ENCODE measurements at regions not wholly inside any gene's neighbourhood (a gene's known extent, or its start where the extent isn't known, plus 50 kb on each side); places are given as distances from the start of the nearest gene placed in this dataset.

- Mint-ChIP-seq H3K4me1 (no peaks in the 10 kb centered on the region), H3K4me3 (no peak overlapping the region), H3K27me3 (ENCODE audit: low read depth) (peaks cover under 1% of the 10 kb centered on the region), H3K27ac (no peak overlapping the region), H3K36me3 (ENCODE audit: low read depth) (no peaks in the 10 kb centered on the region), H3K9me3 (no peaks in the 10 kb centered on the region)
- TF ChIP-seq, protein P1, sequence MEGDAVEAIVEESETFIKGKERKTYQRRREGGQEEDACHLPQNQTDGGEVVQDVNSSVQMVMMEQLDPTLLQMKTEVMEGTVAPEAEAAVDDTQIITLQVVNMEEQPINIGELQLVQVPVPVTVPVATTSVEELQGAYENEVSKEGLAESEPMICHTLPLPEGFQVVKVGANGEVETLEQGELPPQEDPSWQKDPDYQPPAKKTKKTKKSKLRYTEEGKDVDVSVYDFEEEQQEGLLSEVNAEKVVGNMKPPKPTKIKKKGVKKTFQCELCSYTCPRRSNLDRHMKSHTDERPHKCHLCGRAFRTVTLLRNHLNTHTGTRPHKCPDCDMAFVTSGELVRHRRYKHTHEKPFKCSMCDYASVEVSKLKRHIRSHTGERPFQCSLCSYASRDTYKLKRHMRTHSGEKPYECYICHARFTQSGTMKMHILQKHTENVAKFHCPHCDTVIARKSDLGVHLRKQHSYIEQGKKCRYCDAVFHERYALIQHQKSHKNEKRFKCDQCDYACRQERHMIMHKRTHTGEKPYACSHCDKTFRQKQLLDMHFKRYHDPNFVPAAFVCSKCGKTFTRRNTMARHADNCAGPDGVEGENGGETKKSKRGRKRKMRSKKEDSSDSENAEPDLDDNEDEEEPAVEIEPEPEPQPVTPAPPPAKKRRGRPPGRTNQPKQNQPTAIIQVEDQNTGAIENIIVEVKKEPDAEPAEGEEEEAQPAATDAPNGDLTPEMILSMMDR (IDR thresholded peaks at IDR 0.05; ENCODE audit: unreplicated experiment in 3 of 3) = no peak
Measured at GRCh38 chr16:16956376-16956775, 514.4 kb downstream of the XYLT1 start.

GRCh38 chr16:16960785-16961184, 510.0 kb downstream of the XYLT1 start:
- Mint-ChIP-seq H3K4me3 (no peak overlapping the region), H3K36me3 (ENCODE audit: low read depth) (no peaks in the 10 kb centered on the region), H3K4me1 (no peaks in the 10 kb centered on the region), H3K27me3 (ENCODE audit: low read depth) (peaks cover 12% of the 10 kb centered on the region), H3K27ac (no peak overlapping the region), H3K9me3 (no peaks in the 10 kb centered on the region)
- TF ChIP-seq, protein P1 (IDR thresholded peaks at IDR 0.05; ENCODE audit: unreplicated experiment in 3 of 3) = no peak

- Mint-ChIP-seq H3K36me3 (ENCODE audit: low read depth) (no peaks in the 10 kb centered on the region), H3K27me3 (ENCODE audit: low read depth) (peaks cover 11% of the 10 kb centered on the region), H3K4me3 (no peak overlapping the region), H3K27ac (no peak overlapping the region), H3K4me1 (no peaks in the 10 kb centered on the region), H3K9me3 (peaks cover 5% of the 10 kb centered on the region)
- TF ChIP-seq, protein P1 (IDR thresholded peaks at IDR 0.05; ENCODE audit: unreplicated experiment in 3 of 3) = no peak
Measured at GRCh38 chr16:16966439-16966838, 504.3 kb downstream of the XYLT1 start.

DNA sequence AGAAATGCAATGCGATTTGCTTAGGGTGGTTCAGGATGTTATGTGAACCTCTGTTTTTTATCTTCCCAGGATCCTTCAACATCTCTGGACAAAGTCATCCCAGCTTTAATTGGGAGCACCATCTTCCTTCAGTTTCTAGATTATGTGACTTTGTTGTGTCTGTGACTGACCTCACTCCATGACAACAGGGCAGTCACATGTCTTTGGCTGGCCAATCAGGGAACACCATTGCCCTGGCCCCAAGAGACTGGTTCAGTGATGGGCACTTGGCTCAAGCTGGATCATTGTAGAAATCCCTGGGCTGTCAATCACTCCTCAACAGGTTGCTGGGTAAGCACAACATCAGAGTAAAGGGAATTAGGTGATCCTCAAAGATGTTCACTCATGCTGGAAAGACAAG, 499.7 kb downstream of the XYLT1 start:
- TF ChIP-seq, protein P1 (IDR thresholded peaks at IDR 0.05; ENCODE audit: unreplicated experiment in 3 of 3) = no peak
- H3K27ac Mint-ChIP-seq = no peak overlapping the region
- H3K27me3 Mint-ChIP-seq (ENCODE audit: low read depth) = peaks cover 7% of the 10 kb centered on the region
- H3K4me3 Mint-ChIP-seq = no peak overlapping the region
- H3K36me3 Mint-ChIP-seq (ENCODE audit: low read depth) = no peaks in the 10 kb centered on the region
- H3K4me1 Mint-ChIP-seq = no peaks in the 10 kb centered on the region
- peaks cover 5% of the 10 kb centered on the region for H3K9me3 Mint-ChIP-seq

- Mint-ChIP-seq H3K4me3 (no peak overlapping the region), H3K27ac (no peak overlapping the region), H3K9me3 (peaks cover 5% of the 10 kb centered on the region), H3K27me3 (ENCODE audit: low read depth) (peaks cover 11% of the 10 kb centered on the region), H3K36me3 (ENCODE audit: low read depth) (no peaks in the 10 kb centered on the region), H3K4me1 (no peaks in the 10 kb centered on the region)
- TF ChIP-seq, protein P1 (IDR thresholded peaks at IDR 0.05; ENCODE audit: unreplicated experiment in 3 of 3) = no peak
Measured at GRCh38 chr16:16972831-16973230, 497.9 kb downstream of the XYLT1 start.

GRCh38 chr16:16973707-16974591, 496.8 kb downstream of the XYLT1 start:
- H3K27ac Mint-ChIP-seq = no peak overlapping the region
- H3K9me3 Mint-ChIP-seq = peaks cover 5% of the 10 kb centered on the region
- no peaks in the 10 kb centered on the region for H3K4me1 Mint-ChIP-seq
- TF ChIP-seq, protein P1 (IDR thresholded peaks at IDR 0.05; ENCODE audit: unreplicated experiment in 3 of 3) = no peak
- H3K4me3 Mint-ChIP-seq = no peak overlapping the region
- peaks cover 11% of the 10 kb centered on the region for H3K27me3 Mint-ChIP-seq (ENCODE audit: low read depth)
- H3K36me3 Mint-ChIP-seq (ENCODE audit: low read depth) = no peaks in the 10 kb centered on the region
